Neural cell (in vitro differentiated cells): ENCODE measurements at regions not wholly inside any gene's neighbourhood (a gene's known extent, or its start where the extent isn't known, plus 50 kb on each side); places are given as distances from the start of the nearest gene placed in this dataset.

Experiments
- H2AFZ ChIP-seq: fragments of 200-600, 300-800 bp; sonication (generic), shearing (Covaris generic); 2 replicates; pipeline ENCODE4 v1.6.0; 2014; ENCODE audit warnings: low read depth, mild to moderate bottlenecking, antibody characterized with exemption, low read length, moderate library complexity
- H3F3A ChIP-seq: fragments of 200-600 bp; shearing (Covaris generic); 2 replicates; pipeline ENCODE4 v1.6.1; 2016; ENCODE audit warnings: mild to moderate bottlenecking, moderate library complexity, mixed read lengths, antibody characterized with exemption, low read length; ENCODE audit not compliant: insufficient read depth, poor library complexity, severe bottlenecking
- H3K27ac ChIP-seq: fragments of 200-600, 300-800 bp; sonication (generic), shearing (Covaris generic); 2 replicates; pipeline ENCODE4 v1.5.1; 2014; ENCODE audit warnings: mild to moderate bottlenecking, low read length, moderate library complexity
- H3K27me3 ChIP-seq: fragments of 300-800, 200-600 bp; sonication (generic), shearing (Covaris generic); 2 replicates; pipeline ENCODE4 v1.6.0; 2014; ENCODE audit warnings: mild to moderate bottlenecking, low read depth, low read length, moderate library complexity; ENCODE audit not compliant: insufficient read depth
- H3K36me3 ChIP-seq: fragments of 300-800, 200-600 bp; sonication (generic), shearing (Covaris generic); 2 replicates; pipeline ENCODE4 v1.5.1; 2014; ENCODE audit warnings: mild to moderate bottlenecking, antibody characterized with exemption, low read length, moderate library complexity; ENCODE audit not compliant: insufficient read depth
- H3K4me2 ChIP-seq: fragments of 300-800, 200-600 bp; sonication (generic), shearing (Covaris generic); 2 replicates; pipeline ENCODE4 v1.6.0; 2014; ENCODE audit warnings: mild to moderate bottlenecking, low read length
- H3K4me3 ChIP-seq: fragments of 300-800, 200-600 bp; sonication (generic), shearing (Covaris generic); 2 replicates; pipeline ENCODE4 v1.5.1; 2014; ENCODE audit warnings: mild to moderate bottlenecking, low read length, moderate library complexity
- H3K79me2 ChIP-seq: fragments of 200-600 bp; shearing (Covaris generic); replicated peaks from 2 replicates; pipeline ENCODE4 v1.6.0; 2014; ENCODE audit warnings: mild to moderate bottlenecking, low read length, moderate library complexity; ENCODE audit not compliant: insufficient read depth
- H3K9ac ChIP-seq: fragments of 300-800, 200-600 bp; sonication (generic), shearing (Covaris generic); 2 replicates; pipeline ENCODE4 v1.6.1; 2016; ENCODE audit warnings: mild to moderate bottlenecking, low read length, mixed read lengths
- H3K9me2 ChIP-seq: fragments of 200-600 bp; shearing (Covaris generic); 2 replicates; pipeline ENCODE4 v1.6.1; 2016; ENCODE audit warnings: mild to moderate bottlenecking, low read length, mixed read lengths; ENCODE audit not compliant: insufficient read depth
- H3K9me3 ChIP-seq: fragments of 200-600, 300-800 bp; sonication (generic), shearing (Covaris generic); 2 replicates; pipeline ENCODE4 v1.6.1; 2016; ENCODE audit warnings: mild to moderate bottlenecking, mixed run types, low read length, moderate library complexity, mixed read lengths
- H4K20me1 ChIP-seq: fragments of 200-600 bp; shearing (Covaris generic); 2 replicates; pipeline ENCODE4 v1.6.1; 2016; ENCODE audit warnings: mild to moderate bottlenecking, mixed run types; ENCODE audit not compliant: insufficient read depth
- EP300 ChIP-seq: fragments of 450-650 bp; conservative IDR thresholded peaks from 2 replicates; pipeline ENCODE4 v1.6.1; 2014; ENCODE audit warnings: antibody characterized with exemption, mild to moderate bottlenecking, moderate library complexity; ENCODE audit not compliant: poor library complexity, severe bottlenecking
- EZH2 ChIP-seq: fragments of 200-600, 300-800 bp; shearing (Covaris generic), sonication (generic); IDR thresholded peaks from 2 replicates; pipeline ENCODE4 v1.6.1; 2014; ENCODE audit warnings: antibody characterized with exemption, low read length, borderline replicate concordance, mild to moderate bottlenecking; ENCODE audit not compliant: insufficient read depth, poor library complexity, severe bottlenecking
- MXI1 ChIP-seq: fragments of 450-650 bp; conservative IDR thresholded peaks from 2 replicates; pipeline ENCODE4 v1.6.1; 2014; ENCODE audit warnings: antibody characterized with exemption, mild to moderate bottlenecking; ENCODE audit not compliant: poor library complexity, severe bottlenecking
- POLR2AphosphoS5 ChIP-seq: IDR thresholded peaks from 2 replicates; pipeline ENCODE4 v1.6.1; 2012
- RAD21 ChIP-seq: fragments of 450-650 bp; conservative IDR thresholded peaks from 2 replicates; pipeline ENCODE4 v1.6.1; 2014; ENCODE audit warnings: antibody characterized with exemption, mild to moderate bottlenecking, moderate library complexity
- SMC3 ChIP-seq: fragments of 450-650 bp; conservative IDR thresholded peaks from 2 replicates; pipeline ENCODE4 v1.6.1; 2014; ENCODE audit warnings: antibody characterized with exemption, mild to moderate bottlenecking, moderate library complexity; ENCODE audit not compliant: poor library complexity
- TAF1 ChIP-seq: IDR thresholded peaks from 2 replicates; pipeline ENCODE4 v1.6.1; 2012; ENCODE audit warnings: low read depth
- TF ChIP-seq, protein P1 (sequence below): fragments of 450-650 bp; IDR thresholded peaks from 2 replicates; pipeline ENCODE4 v1.5.1; 2014; ENCODE audit warnings: antibody characterized with exemption, mild to moderate bottlenecking, moderate library complexity; ENCODE audit not compliant: poor library complexity, severe bottlenecking
- TF ChIP-seq, protein P2 (sequence below): IDR thresholded peaks from 2 replicates; pipeline ENCODE4 v1.6.1; 2012; ENCODE audit warnings: borderline replicate concordance

DNA sequence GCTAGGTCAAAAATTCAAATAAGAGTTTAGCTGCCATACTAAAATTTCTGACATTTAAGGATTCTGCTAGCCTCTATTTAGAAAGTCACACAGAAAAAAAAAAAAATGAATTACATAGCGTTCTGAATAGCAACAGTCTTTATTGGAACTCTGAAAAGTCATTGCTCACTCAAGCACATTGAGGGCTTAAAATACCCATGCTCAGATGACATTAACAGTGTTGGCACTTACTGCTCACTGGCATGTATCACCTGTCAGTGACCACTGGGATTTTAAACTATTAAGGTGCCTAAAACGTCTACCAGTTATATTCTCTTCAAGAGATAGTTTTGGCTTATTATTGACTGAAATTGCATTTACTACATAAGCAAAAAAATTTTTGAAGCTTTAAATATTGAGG lies 468.0 kb upstream of the SPHKAP start:
- TF ChIP-seq, protein P1, sequence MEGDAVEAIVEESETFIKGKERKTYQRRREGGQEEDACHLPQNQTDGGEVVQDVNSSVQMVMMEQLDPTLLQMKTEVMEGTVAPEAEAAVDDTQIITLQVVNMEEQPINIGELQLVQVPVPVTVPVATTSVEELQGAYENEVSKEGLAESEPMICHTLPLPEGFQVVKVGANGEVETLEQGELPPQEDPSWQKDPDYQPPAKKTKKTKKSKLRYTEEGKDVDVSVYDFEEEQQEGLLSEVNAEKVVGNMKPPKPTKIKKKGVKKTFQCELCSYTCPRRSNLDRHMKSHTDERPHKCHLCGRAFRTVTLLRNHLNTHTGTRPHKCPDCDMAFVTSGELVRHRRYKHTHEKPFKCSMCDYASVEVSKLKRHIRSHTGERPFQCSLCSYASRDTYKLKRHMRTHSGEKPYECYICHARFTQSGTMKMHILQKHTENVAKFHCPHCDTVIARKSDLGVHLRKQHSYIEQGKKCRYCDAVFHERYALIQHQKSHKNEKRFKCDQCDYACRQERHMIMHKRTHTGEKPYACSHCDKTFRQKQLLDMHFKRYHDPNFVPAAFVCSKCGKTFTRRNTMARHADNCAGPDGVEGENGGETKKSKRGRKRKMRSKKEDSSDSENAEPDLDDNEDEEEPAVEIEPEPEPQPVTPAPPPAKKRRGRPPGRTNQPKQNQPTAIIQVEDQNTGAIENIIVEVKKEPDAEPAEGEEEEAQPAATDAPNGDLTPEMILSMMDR: no peak
- TF ChIP-seq RAD21 (no peak), EP300 (no peak), TAF1 (no peak), MXI1 (no peak), SMC3 (no peak), POLR2AphosphoS5 (no peak), EZH2 (no peak)
- TF ChIP-seq, protein P2, sequence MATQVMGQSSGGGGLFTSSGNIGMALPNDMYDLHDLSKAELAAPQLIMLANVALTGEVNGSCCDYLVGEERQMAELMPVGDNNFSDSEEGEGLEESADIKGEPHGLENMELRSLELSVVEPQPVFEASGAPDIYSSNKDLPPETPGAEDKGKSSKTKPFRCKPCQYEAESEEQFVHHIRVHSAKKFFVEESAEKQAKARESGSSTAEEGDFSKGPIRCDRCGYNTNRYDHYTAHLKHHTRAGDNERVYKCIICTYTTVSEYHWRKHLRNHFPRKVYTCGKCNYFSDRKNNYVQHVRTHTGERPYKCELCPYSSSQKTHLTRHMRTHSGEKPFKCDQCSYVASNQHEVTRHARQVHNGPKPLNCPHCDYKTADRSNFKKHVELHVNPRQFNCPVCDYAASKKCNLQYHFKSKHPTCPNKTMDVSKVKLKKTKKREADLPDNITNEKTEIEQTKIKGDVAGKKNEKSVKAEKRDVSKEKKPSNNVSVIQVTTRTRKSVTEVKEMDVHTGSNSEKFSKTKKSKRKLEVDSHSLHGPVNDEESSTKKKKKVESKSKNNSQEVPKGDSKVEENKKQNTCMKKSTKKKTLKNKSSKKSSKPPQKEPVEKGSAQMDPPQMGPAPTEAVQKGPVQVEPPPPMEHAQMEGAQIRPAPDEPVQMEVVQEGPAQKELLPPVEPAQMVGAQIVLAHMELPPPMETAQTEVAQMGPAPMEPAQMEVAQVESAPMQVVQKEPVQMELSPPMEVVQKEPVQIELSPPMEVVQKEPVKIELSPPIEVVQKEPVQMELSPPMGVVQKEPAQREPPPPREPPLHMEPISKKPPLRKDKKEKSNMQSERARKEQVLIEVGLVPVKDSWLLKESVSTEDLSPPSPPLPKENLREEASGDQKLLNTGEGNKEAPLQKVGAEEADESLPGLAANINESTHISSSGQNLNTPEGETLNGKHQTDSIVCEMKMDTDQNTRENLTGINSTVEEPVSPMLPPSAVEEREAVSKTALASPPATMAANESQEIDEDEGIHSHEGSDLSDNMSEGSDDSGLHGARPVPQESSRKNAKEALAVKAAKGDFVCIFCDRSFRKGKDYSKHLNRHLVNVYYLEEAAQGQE: no peak
- H3K27me3 ChIP-seq: no peaks in the 10 kb centered on the region
- H3K79me2 ChIP-seq: no peaks in the 10 kb centered on the region

DNA sequence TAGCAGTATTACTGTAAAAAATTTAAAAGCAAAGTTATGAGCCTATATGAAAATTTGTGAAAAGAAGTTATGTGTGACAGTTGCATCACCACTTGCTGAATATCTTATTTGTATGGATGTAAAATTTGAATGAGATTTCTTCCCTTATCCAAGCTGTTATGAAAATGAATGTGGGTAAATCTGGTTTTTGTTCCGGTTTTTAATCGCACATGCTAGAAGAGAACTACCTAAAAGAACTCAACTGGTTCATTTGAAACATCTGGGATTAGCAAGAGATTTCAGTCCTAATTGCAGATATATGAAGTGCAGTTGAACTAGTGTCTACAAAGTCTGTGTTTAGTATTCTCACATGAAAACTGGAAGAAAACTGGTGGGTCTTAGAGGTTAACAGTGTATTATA lies 467.1 kb upstream of the SPHKAP start:
- H2AFZ ChIP-seq: no peak overlapping the region

More for the DNA sequence above, 468.0 kb upstream of the SPHKAP start:
- no peak overlapping the region for H3K27ac ChIP-seq
- no peaks in the 10 kb centered on the region for H3K9me2 ChIP-seq
- H3K4me3 ChIP-seq: no peak overlapping the region
- H3K36me3 ChIP-seq: no peaks in the 10 kb centered on the region
- H3F3A ChIP-seq: no peaks in the 10 kb centered on the region
- H3K9me3 ChIP-seq: no peaks in the 10 kb centered on the region
- no peak overlapping the region for H2AFZ ChIP-seq
- no peaks in the 10 kb centered on the region for H4K20me1 ChIP-seq
- no peak overlapping the region for H3K9ac ChIP-seq
- no peak overlapping the region for H3K4me2 ChIP-seq

More for the DNA sequence above, 467.1 kb upstream of the SPHKAP start:
- no peak overlapping the region for H3K4me3 ChIP-seq
- no peaks in the 10 kb centered on the region for H3K36me3 ChIP-seq
- H3K9ac ChIP-seq: no peak overlapping the region
- TF ChIP-seq, protein P1: no peak
- TF ChIP-seq, protein P2: no peak
- TF ChIP-seq EZH2 (no peak), POLR2AphosphoS5 (no peak), SMC3 (no peak), TAF1 (no peak), MXI1 (no peak)
- no peaks in the 10 kb centered on the region for H3F3A ChIP-seq
- H3K27ac ChIP-seq: no peak overlapping the region
- no peaks in the 10 kb centered on the region for H3K79me2 ChIP-seq
- H3K9me3 ChIP-seq: no peaks in the 10 kb centered on the region
- H3K4me2 ChIP-seq: no peak overlapping the region
- no peaks in the 10 kb centered on the region for H3K9me2 ChIP-seq
- no peaks in the 10 kb centered on the region for H3K27me3 ChIP-seq
- no peaks in the 10 kb centered on the region for H4K20me1 ChIP-seq
